ENCODE measurements at regions not wholly inside any gene's neighbourhood (a gene's known extent, or its start where the extent isn't known, plus 50 kb on each side); places are given as distances from the start of the nearest gene placed in this dataset.

GRCh38 chr2:123303731-123304130, 721.4 kb upstream of the CNTNAP5 start:
- Histone ChIP-seq H3K4me1 (ENCODE audit: insufficient read depth, low read length) (no peaks in the 10 kb centered on the region), H3K27me3 (ENCODE audit: insufficient read depth, low read length) (no peaks in the 10 kb centered on the region), H3K4me3 (ENCODE audit: insufficient read depth, low read depth, low read length) (no peak overlapping the region), H4K20me1 (ENCODE audit: insufficient read depth, low read length) (no peaks in the 10 kb centered on the region), H3K79me2 (ENCODE audit: insufficient read depth, low read length) (no peaks in the 10 kb centered on the region), H3K4me2 (ENCODE audit: low read length) (no peak overlapping the region), H2AFZ (ENCODE audit: low read depth, low read length) (no peak overlapping the region), H3K9me3 (ENCODE audit: insufficient read depth, low read depth, low read length) (no peaks in the 10 kb centered on the region), H3K36me3 (ENCODE audit: insufficient read depth, low read length) (no peaks in the 10 kb centered on the region), H3K27ac (ENCODE audit: low read depth, low read length) (no peak overlapping the region), H3K9ac (ENCODE audit: low read length) (no peak overlapping the region)
- H3K4me1 Mint-ChIP-seq (ENCODE audit: low read depth, unreplicated experiment) = no peaks in the 10 kb centered on the region
- no peaks in the 10 kb centered on the region for H3K36me3 Mint-ChIP-seq (ENCODE audit: low read depth, unreplicated experiment)
- DNase-seq (ENCODE audit: low read depth) = no peak
- FAIRE-seq = no peak
- no peak overlapping the region for H3K4me3 Mint-ChIP-seq (ENCODE audit: unreplicated experiment)
- no peak overlapping the region for H3K27ac Mint-ChIP-seq (ENCODE audit: unreplicated experiment)
- TF ChIP-seq EZH2 (IDR thresholded peaks at IDR 0.05; ENCODE audit: insufficient read depth, low read length) = no peak
- TF ChIP-seq, protein P1, sequence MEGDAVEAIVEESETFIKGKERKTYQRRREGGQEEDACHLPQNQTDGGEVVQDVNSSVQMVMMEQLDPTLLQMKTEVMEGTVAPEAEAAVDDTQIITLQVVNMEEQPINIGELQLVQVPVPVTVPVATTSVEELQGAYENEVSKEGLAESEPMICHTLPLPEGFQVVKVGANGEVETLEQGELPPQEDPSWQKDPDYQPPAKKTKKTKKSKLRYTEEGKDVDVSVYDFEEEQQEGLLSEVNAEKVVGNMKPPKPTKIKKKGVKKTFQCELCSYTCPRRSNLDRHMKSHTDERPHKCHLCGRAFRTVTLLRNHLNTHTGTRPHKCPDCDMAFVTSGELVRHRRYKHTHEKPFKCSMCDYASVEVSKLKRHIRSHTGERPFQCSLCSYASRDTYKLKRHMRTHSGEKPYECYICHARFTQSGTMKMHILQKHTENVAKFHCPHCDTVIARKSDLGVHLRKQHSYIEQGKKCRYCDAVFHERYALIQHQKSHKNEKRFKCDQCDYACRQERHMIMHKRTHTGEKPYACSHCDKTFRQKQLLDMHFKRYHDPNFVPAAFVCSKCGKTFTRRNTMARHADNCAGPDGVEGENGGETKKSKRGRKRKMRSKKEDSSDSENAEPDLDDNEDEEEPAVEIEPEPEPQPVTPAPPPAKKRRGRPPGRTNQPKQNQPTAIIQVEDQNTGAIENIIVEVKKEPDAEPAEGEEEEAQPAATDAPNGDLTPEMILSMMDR (IDR thresholded peaks at IDR 0.05; ENCODE audit: insufficient read depth, low read depth, low read length) = no peak
- no peaks in the 10 kb centered on the region for H3K9me3 Mint-ChIP-seq (ENCODE audit: unreplicated experiment)
- no peaks in the 10 kb centered on the region for H3K27me3 Mint-ChIP-seq (ENCODE audit: low read depth, unreplicated experiment)
